Karpas-422 (cell line): ENCODE measurements at regions not wholly inside any gene's neighbourhood (a gene's known extent, or its start where the extent isn't known, plus 50 kb on each side); places are given as distances from the start of the nearest gene placed in this dataset.

Experiments used
- DNase-seq: peaks from one replicate; pipeline ENCODE4 v3.0.0-alpha.2; 2015
- H2AFZ ChIP-seq: fragments of 200-600 bp; sonication (generic); 2 replicates; pipeline ENCODE4 v1.6.1; 2014; ENCODE audit warnings: antibody characterized with exemption, low read length, mixed read lengths
- H3K27ac ChIP-seq: fragments of 200-600 bp; sonication (generic); 2 replicates; pipeline ENCODE4 v1.5.1; 2014; ENCODE audit warnings: mild to moderate bottlenecking, low read length, moderate library complexity
- H3K27me3 ChIP-seq: fragments of 200-600 bp; sonication (generic); 2 replicates; pipeline ENCODE4 v1.6.1; 2014; ENCODE audit warnings: low read length, mixed read lengths
- H3K36me3 ChIP-seq: fragments of 200-600 bp; sonication (generic); 2 replicates; pipeline ENCODE4 v1.6.1; 2014; ENCODE audit warnings: low read length, mixed read lengths; ENCODE audit not compliant: insufficient read depth
- H3K4me1 ChIP-seq: fragments of 200-600 bp; sonication (generic); 2 replicates; pipeline ENCODE4 v1.6.1; 2014; ENCODE audit warnings: mild to moderate bottlenecking, low read length, mixed read lengths
- H3K4me2 ChIP-seq: fragments of 200-600 bp; sonication (generic); 2 replicates; pipeline ENCODE4 v1.6.1; 2014; ENCODE audit warnings: low read length, low read depth, mild to moderate bottlenecking; ENCODE audit not compliant: poor library complexity, severe bottlenecking
- H3K4me3 ChIP-seq: fragments of 200-600 bp; sonication (generic); 2 replicates; pipeline ENCODE4 v1.5.1; 2014; ENCODE audit warnings: mild to moderate bottlenecking, antibody characterized with exemption, low read length, mixed read lengths
- H3K79me2 ChIP-seq: fragments of 200-600 bp; sonication (generic); 2 replicates; pipeline ENCODE4 v1.6.1; 2014; ENCODE audit warnings: mild to moderate bottlenecking, low read length, mixed read lengths
- H3K9ac ChIP-seq: fragments of 200-600 bp; sonication (generic); 2 replicates; pipeline ENCODE4 v1.6.0; 2014; ENCODE audit warnings: low read length
- H3K9me2 ChIP-seq: fragments of 200-600 bp; sonication (generic), shearing (Covaris generic); replicated peaks from 2 replicates; pipeline ENCODE4 v1.6.0; 2014; ENCODE audit warnings: mild to moderate bottlenecking, low read length, moderate library complexity; ENCODE audit not compliant: insufficient read depth
- H3K9me3 ChIP-seq: fragments of 300-700, 200-600 bp; sonication (generic); 2 replicates; pipeline ENCODE4 v1.6.1; 2014; ENCODE audit warnings: low read length, mixed read lengths
- H4K20me1 ChIP-seq: fragments of 200-600 bp; sonication (generic); 2 replicates; pipeline ENCODE4 v1.6.1; 2014; ENCODE audit warnings: mild to moderate bottlenecking, antibody characterized with exemption, low read length, low read depth; ENCODE audit not compliant: insufficient read depth

DNA sequence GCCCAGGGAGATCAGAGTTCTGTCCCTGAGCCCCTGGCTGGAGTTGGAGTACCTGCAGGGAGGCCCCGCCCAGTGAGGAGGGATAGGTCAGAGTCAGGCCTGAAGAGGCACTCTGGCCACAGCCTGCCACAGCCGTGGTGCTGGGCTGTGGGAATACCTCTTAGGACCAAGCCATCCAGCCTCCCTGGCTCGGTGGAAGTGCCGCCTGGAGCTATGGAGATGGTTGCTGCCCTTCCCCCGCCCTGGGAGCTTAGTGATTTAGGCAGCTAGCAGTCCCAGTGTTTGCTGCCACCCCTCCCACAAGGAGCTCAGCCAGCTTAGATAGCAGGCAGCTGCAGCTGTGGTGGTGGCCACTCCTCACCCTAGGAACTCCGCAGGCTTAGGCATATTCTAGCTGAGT lies 446.3 kb upstream of the GNPDA2 start:
- DNase-seq, result no peak
- H3K9ac ChIP-seq, result no peak overlapping the region
- H3K27ac ChIP-seq, result no peak overlapping the region
- no peaks in the 10 kb centered on the region for H3K27me3 ChIP-seq
- no peaks in the 10 kb centered on the region for H3K79me2 ChIP-seq
- no peaks in the 10 kb centered on the region for H3K36me3 ChIP-seq
- no peaks in the 10 kb centered on the region for H3K4me1 ChIP-seq
- H3K9me2 ChIP-seq, result no peaks in the 10 kb centered on the region
- no peak overlapping the region for H3K4me3 ChIP-seq
- H2AFZ ChIP-seq, result no peak overlapping the region
- H3K4me2 ChIP-seq, result no peak overlapping the region
- H4K20me1 ChIP-seq, result no peaks in the 10 kb centered on the region
- peaks cover 12% of the 10 kb centered on the region for H3K9me3 ChIP-seq

DNA sequence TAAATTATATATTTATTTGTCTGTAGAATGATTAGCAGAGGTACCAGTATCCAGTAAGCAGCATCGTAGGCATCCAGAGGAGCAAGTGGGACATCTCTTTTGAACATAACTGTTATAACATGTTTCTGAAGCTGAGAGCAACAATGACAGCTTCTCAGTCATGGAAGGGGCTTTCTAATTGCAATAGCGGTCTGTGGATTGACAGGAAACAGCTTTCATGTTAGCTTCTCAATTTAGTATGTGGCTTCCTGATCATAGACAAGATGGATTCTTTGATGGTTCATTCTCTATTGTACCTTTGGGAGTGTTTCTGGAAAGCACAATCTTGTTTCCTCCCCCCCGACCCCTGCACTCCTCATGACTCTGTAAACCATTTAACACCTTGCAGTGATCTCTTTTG lies 434.6 kb upstream of the GNPDA2 start:
- H3K9ac ChIP-seq, result no peak overlapping the region
- H3K4me1 ChIP-seq, result no peaks in the 10 kb centered on the region
- no peak overlapping the region for H3K4me3 ChIP-seq
- H3K4me2 ChIP-seq, result no peak overlapping the region
- no peaks in the 10 kb centered on the region for H3K79me2 ChIP-seq
- H3K27ac ChIP-seq, result no peak overlapping the region
- peaks cover 15% of the 10 kb centered on the region; the same call in 1 of the 2 replicates for H3K9me3 ChIP-seq
- H4K20me1 ChIP-seq, result no peaks in the 10 kb centered on the region
- DNase-seq, result no peak
- no peak overlapping the region for H2AFZ ChIP-seq
- no peaks in the 10 kb centered on the region for H3K36me3 ChIP-seq
- no peaks in the 10 kb centered on the region for H3K9me2 ChIP-seq
- H3K27me3 ChIP-seq, result no peaks in the 10 kb centered on the region

DNA sequence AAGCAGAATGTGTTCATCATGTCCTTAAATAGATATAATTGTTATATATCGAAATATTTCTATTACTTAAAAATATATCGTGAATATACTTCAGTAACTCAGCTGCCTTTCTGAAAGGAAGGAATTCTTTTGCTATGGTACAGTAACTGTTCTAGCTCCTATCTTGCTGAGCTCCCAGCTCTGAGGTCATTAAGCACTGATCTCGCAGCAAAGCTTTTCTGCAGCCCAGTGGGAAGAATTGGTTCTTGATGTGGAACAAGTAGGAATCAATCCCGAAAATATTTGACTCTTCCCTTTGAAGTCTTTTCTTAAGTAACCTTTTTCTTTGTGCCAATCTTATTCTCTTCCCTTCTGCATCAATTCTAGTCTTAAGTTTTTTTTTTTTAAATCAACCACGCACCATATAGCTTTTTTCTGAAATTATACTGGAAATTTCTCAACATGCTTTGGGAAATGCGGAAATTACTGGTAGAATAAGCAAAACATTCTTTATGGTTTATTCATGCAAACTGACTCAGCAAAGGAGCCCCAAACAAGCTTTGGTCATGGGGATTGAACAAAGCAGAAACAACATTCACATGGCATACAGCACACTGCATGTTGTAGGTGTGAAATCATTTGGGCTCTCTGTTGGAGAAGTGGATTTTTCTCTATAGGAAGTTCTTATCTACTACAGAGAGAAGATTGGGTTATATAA lies 428.9 kb upstream of the GNPDA2 start:
- Histone ChIP-seq H3K9me3 (peaks cover 9% of the 10 kb centered on the region), H3K4me1 (no peaks in the 10 kb centered on the region), H3K4me2 (no peak overlapping the region), H3K79me2 (no peaks in the 10 kb centered on the region), H3K27ac (no peak overlapping the region), H3K9me2 (no peaks in the 10 kb centered on the region), H3K27me3 (no peaks in the 10 kb centered on the region), H3K4me3 (no peak overlapping the region), H4K20me1 (no peaks in the 10 kb centered on the region), H3K9ac (no peak overlapping the region), H2AFZ (no peak overlapping the region), H3K36me3 (no peaks in the 10 kb centered on the region)
- DNase-seq, result no peak

DNA sequence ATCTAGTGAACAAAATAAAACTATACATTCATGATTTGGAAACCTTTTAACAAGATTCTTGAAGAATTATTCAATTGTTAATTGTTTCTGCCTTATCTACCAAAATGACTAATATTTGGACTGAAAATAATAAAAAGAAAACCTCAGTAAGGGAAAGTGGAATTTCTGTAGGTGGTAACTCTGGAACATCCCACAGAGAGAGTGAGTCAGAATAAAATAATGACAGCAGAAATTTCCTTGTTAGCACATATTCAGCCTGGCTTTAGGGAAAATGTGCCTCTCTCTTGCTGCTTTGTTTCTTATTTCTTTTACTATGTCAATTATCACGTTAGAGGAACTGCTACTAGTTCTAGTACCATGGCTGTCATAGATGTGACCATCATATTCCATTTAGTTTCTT lies 421.5 kb upstream of the GNPDA2 start:
- H3K9me3 ChIP-seq, result peaks cover 12% of the 10 kb centered on the region; the same call in 1 of the 2 replicates
- H3K4me3 ChIP-seq, result no peak overlapping the region

DNA sequence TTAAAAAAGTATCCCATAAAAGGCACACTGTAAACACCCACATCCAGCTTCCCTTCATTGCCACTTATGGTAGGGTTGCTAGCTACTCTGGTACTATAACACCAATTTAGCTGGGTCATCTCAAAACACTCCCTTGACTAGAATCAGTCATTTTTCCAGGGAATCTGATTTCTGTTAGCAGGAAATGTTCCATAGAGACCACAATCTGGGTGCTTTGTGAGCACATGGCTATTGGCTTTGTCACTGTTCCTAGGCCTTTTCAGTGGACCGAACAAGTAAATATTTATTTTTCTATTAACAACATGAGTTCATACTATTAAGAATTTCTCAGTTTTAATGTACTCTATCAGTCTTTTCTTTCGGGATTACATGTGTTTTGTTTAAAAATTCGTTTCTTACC lies 404.7 kb upstream of the GNPDA2 start:
- Histone ChIP-seq H3K4me1 (no peaks in the 10 kb centered on the region), H3K9me3 (peaks cover 8% of the 10 kb centered on the region), H3K4me3 (no peak overlapping the region), H4K20me1 (no peaks in the 10 kb centered on the region), H3K79me2 (no peaks in the 10 kb centered on the region), H3K36me3 (no peaks in the 10 kb centered on the region), H3K27me3 (no peaks in the 10 kb centered on the region), H3K9ac (no peak overlapping the region), H3K27ac (no peak overlapping the region), H2AFZ (no peak overlapping the region), H3K9me2 (no peaks in the 10 kb centered on the region), H3K4me2 (no peak overlapping the region)
- no peak for DNase-seq

More for the DNA sequence above, 421.5 kb upstream of the GNPDA2 start:
- no peaks in the 10 kb centered on the region for H3K9me2 ChIP-seq
- H3K4me2 ChIP-seq, result no peak overlapping the region
- no peak overlapping the region for H2AFZ ChIP-seq
- DNase-seq, result no peak
- no peaks in the 10 kb centered on the region for H4K20me1 ChIP-seq
- H3K79me2 ChIP-seq, result no peaks in the 10 kb centered on the region
- H3K27ac ChIP-seq, result no peak overlapping the region
- no peaks in the 10 kb centered on the region for H3K36me3 ChIP-seq
- no peak overlapping the region for H3K9ac ChIP-seq
- no peaks in the 10 kb centered on the region for H3K27me3 ChIP-seq
- H3K4me1 ChIP-seq, result no peaks in the 10 kb centered on the region

DNA sequence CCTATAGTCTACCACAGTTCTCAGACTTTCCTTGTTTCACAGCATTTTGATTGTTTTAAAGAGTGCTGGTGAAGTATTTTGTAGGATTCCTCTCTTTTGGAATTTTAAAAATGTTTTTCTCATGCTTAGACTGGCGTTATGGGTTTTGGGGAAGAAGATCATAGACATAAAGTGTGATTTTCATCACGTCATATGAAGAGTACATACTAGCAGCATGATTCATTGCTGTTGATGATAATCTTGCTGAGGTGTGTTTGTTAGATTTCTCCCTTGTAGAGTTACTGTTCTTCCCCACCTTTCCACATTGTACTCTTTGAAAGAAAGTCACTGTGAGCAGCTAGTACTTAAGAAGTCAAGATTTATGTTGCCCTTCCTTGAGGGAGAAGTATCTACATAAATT lies 396.1 kb upstream of the GNPDA2 start:
- Histone ChIP-seq H3K36me3 (no peaks in the 10 kb centered on the region), H3K4me3 (no peak overlapping the region), H4K20me1 (no peaks in the 10 kb centered on the region), H3K9me2 (0 out of 2 replicates have a peak, but pooled peaks cover 4% of the 10 kb centered on the region), H3K79me2 (no peaks in the 10 kb centered on the region), H3K27ac (no peak overlapping the region), H3K4me1 (no peaks in the 10 kb centered on the region), H3K9ac (no peak overlapping the region), H3K9me3 (peaks cover 10% of the 10 kb centered on the region), H3K4me2 (no peak overlapping the region), H3K27me3 (no peaks in the 10 kb centered on the region), H2AFZ (no peak overlapping the region)
- DNase-seq, result no peak

DNA sequence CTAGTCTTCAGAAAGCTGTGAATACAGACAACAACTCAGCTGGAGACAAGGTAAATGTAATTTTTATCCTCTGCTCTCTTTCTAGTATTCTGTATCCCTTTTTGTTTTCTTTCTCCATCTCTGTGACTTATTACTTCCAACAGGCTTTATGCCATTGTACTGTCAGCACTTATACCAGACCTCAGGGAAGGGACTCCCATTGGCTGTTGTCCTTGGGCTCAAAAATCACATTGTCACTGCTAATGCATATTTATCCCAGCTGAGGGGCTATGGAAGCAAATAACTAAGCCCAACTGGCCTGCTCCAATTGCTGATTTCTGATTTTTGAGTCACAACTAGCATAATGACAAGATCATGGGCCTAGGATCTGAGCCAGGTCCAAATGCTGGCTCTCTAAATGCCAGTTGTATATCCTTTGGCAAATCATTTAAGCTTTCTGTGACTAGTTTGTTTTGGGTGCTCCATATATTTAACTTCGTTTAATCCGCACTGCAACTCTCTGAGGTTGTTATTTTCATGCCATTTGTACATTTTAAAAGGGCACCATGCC lies 395.1 kb upstream of the GNPDA2 start:
- Histone ChIP-seq H3K9ac (no peak overlapping the region), H3K27me3 (no peaks in the 10 kb centered on the region), H3K27ac (no peak overlapping the region), H3K4me1 (no peaks in the 10 kb centered on the region), H3K4me3 (no peak overlapping the region), H4K20me1 (no peaks in the 10 kb centered on the region), H3K9me2 (0 out of 2 replicates have a peak, but pooled peaks cover 4% of the 10 kb centered on the region), H2AFZ (no peak overlapping the region), H3K36me3 (no peaks in the 10 kb centered on the region), H3K79me2 (no peaks in the 10 kb centered on the region), H3K4me2 (no peak overlapping the region), H3K9me3 (peaks cover 10% of the 10 kb centered on the region)
- no peak for DNase-seq

DNA sequence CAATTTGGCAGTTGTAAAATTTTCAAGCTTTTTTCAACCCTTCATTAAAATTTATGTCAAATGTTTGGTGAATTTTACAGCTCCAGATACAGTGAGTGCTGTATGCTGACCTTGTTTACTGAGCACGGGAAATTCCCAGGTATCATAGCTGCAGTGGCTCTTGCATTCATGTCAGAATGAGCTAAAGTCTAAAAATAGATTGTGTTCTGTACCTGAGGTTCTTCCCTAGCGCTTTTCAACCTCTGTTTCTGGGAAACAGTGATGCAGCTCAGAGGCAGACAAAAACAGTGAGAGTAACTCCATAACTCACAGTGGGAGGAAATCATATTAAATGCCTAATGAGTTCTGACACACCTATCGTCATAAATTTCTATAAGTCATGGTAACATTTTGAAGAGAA lies 393.8 kb upstream of the GNPDA2 start:
- H3K36me3 ChIP-seq, result no peaks in the 10 kb centered on the region
- 0 out of 2 replicates have a peak, but pooled peaks cover 4% of the 10 kb centered on the region for H3K9me2 ChIP-seq
- no peak overlapping the region for H2AFZ ChIP-seq
- H4K20me1 ChIP-seq, result no peaks in the 10 kb centered on the region
- H3K4me1 ChIP-seq, result no peaks in the 10 kb centered on the region
- no peak overlapping the region for H3K4me3 ChIP-seq
- H3K9ac ChIP-seq, result no peak overlapping the region
- peaks cover 18% of the 10 kb centered on the region for H3K9me3 ChIP-seq
- H3K27me3 ChIP-seq, result no peaks in the 10 kb centered on the region
- no peak for DNase-seq
- H3K79me2 ChIP-seq, result no peaks in the 10 kb centered on the region
- H3K4me2 ChIP-seq, result no peak overlapping the region
- no peak overlapping the region for H3K27ac ChIP-seq
